DOHH2 (cell line): ENCODE measurements at regions not wholly inside any gene's neighbourhood (a gene's known extent, or its start where the extent isn't known, plus 50 kb on each side); places are given as distances from the start of the nearest gene placed in this dataset.

ENCODE experiments used
- EZH2phosphoT487 ChIP-seq: fragments of 200-600 bp; sonication (generic); IDR thresholded peaks from 2 replicates; pipeline ENCODE4 v1.6.1; 2017; ENCODE audit warnings: borderline replicate concordance, mild to moderate bottlenecking, antibody characterized with exemption, low read length, moderate library complexity, mixed read lengths
- TF ChIP-seq, protein P1 (sequence below): fragments of 200-600 bp; sonication (generic); IDR thresholded peaks from one replicate; pipeline ENCODE4 v1.5.1; 2014; ENCODE audit warnings: antibody characterized with exemption, mild to moderate bottlenecking, low read depth, low read length; ENCODE audit not compliant: poor library complexity, severe bottlenecking

DNA sequence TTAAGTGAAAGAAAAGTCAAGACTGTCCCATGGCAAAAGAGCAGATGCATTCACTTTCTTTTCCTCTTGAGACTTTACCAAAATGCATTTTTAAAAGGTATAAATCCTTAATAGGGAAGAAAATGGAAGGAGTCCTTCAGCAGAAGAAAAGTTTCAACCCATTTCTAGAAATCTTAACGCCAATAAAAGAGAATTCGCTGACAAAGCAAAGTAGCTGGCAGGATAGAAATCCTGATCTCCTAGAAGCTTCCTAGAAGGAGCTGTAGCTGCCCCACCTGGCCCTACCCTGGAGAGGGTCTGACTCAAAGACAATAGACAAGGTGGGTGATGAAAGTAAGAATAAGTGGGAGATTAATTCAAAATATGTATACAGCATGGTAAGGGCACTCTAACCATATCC is 144.9 kb upstream of the PKDCC start:
- TF ChIP-seq, protein P1, sequence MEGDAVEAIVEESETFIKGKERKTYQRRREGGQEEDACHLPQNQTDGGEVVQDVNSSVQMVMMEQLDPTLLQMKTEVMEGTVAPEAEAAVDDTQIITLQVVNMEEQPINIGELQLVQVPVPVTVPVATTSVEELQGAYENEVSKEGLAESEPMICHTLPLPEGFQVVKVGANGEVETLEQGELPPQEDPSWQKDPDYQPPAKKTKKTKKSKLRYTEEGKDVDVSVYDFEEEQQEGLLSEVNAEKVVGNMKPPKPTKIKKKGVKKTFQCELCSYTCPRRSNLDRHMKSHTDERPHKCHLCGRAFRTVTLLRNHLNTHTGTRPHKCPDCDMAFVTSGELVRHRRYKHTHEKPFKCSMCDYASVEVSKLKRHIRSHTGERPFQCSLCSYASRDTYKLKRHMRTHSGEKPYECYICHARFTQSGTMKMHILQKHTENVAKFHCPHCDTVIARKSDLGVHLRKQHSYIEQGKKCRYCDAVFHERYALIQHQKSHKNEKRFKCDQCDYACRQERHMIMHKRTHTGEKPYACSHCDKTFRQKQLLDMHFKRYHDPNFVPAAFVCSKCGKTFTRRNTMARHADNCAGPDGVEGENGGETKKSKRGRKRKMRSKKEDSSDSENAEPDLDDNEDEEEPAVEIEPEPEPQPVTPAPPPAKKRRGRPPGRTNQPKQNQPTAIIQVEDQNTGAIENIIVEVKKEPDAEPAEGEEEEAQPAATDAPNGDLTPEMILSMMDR = no peak
- no peak for TF ChIP-seq EZH2phosphoT487
